Loucy (cell line): ENCODE measurements at regions not wholly inside any gene's neighbourhood (a gene's known extent, or its start where the extent isn't known, plus 50 kb on each side); places are given as distances from the start of the nearest gene placed in this dataset.

Experiments used
- H2AFZ ChIP-seq: fragments of 200-600 bp; sonication (generic); 2 replicates; pipeline ENCODE4 v1.6.0; 2016; ENCODE audit warnings: antibody characterized with exemption, mild to moderate bottlenecking, low read length, moderate library complexity
- H3F3A ChIP-seq: fragments of 200-600 bp; 2 replicates; pipeline ENCODE4 v1.6.0; 2016; ENCODE audit warnings: antibody characterized with exemption, low read depth, mild to moderate bottlenecking
- H3K27me3 ChIP-seq: fragments of 200-600 bp; sonication (generic); 2 replicates; pipeline ENCODE4 v1.6.1; 2014; ENCODE audit warnings: low read length, mild to moderate bottlenecking; ENCODE audit not compliant: insufficient read depth, poor library complexity, severe bottlenecking
- H3K36me3 ChIP-seq: fragments of 200-600 bp; sonication (generic); 2 replicates; pipeline ENCODE4 v1.6.1; 2016; ENCODE audit warnings: low read length; ENCODE audit not compliant: insufficient read depth
- H3K4me1 ChIP-seq: fragments of 200-600 bp; sonication (generic); 2 replicates; pipeline ENCODE4 v1.5.1; 2014; ENCODE audit warnings: low read length, mild to moderate bottlenecking; ENCODE audit not compliant: insufficient read depth, poor library complexity, severe bottlenecking
- H3K4me2 ChIP-seq: fragments of 200-600 bp; sonication (generic); 2 replicates; pipeline ENCODE4 v1.6.0; 2014; ENCODE audit warnings: antibody characterized with exemption, low read length, low read depth, mild to moderate bottlenecking; ENCODE audit not compliant: poor library complexity, severe bottlenecking
- H3K4me3 ChIP-seq: fragments of 200-600 bp; sonication (generic); 2 replicates; pipeline ENCODE4 v1.5.1; 2014; ENCODE audit warnings: low read length, mild to moderate bottlenecking, mixed read lengths; ENCODE audit not compliant: poor library complexity, severe bottlenecking
- H3K79me2 ChIP-seq: fragments of 200-600 bp; sonication (generic); 2 replicates; pipeline ENCODE4 v1.6.1; 2014; ENCODE audit warnings: low read length; ENCODE audit not compliant: insufficient read depth
- H3K9ac ChIP-seq: fragments of 200-600 bp; sonication (generic); 2 replicates; pipeline ENCODE4 v1.6.0; 2014; ENCODE audit warnings: mild to moderate bottlenecking, low read depth, low read length, moderate library complexity; ENCODE audit not compliant: poor library complexity, severe bottlenecking
- H3K9me2 ChIP-seq: fragments of 200-600 bp; sonication (generic); replicated peaks from 2 replicates; pipeline ENCODE4 v1.6.1; 2016; ENCODE audit warnings: low read depth, low read length, mixed read lengths
- H3K9me3 ChIP-seq: fragments of 200-600 bp; sonication (generic); 2 replicates; pipeline ENCODE4 v1.6.1; 2014; ENCODE audit warnings: mild to moderate bottlenecking, antibody characterized with exemption, low read length, low read depth; ENCODE audit not compliant: insufficient read depth
- H4K20me1 ChIP-seq: fragments of 200-600 bp; sonication (generic); 2 replicates; pipeline ENCODE4 v1.6.0; 2014; ENCODE audit warnings: antibody characterized with exemption, low read length, mild to moderate bottlenecking; ENCODE audit not compliant: insufficient read depth, poor library complexity, severe bottlenecking
- EZH2phosphoT487 ChIP-seq: fragments of 200-600 bp; IDR thresholded peaks from 2 replicates; pipeline ENCODE4 v1.6.1; 2018; ENCODE audit warnings: antibody characterized with exemption, mild to moderate bottlenecking, moderate library complexity, borderline replicate concordance
- TF ChIP-seq, protein P1 (sequence below): fragments of 200-600 bp; sonication (generic); conservative IDR thresholded peaks from 2 replicates; pipeline ENCODE4 v1.5.1; 2014; ENCODE audit warnings: mild to moderate bottlenecking, antibody characterized with exemption, low read length

DNA sequence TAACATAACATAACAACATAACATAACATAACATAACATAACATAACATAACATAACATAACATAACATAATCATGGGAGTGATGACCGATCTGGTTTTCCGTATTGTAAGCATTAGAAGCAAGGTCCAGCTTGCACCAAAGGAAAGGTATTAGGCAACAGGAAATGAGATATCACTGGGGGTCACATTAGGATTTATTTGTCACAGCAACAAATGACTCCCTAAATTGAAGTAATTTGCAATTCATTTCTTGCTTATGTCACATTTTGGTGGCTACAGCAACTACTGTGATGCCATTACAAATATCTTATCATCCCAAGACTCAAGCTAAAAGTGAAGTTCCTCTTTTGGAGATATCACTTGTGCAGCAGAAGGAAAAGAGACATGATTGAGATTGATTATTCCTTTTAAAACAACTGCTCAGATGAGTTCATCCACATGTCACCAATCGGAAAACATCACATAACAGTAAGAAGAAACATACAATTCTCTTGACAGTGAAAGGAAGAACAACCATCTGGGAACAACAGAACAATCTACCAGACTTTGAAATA is 1331.1 kb upstream of the RAG2 start:
- Histone ChIP-seq H2AFZ (no peak overlapping the region), H4K20me1 (no peaks in the 10 kb centered on the region), H3K36me3 (no peaks in the 10 kb centered on the region), H3K9me2 (no peaks in the 10 kb centered on the region), H3K79me2 (no peaks in the 10 kb centered on the region), H3K9ac (no peak overlapping the region), H3F3A (no peaks in the 10 kb centered on the region), H3K4me2 (no peak overlapping the region), H3K4me3 (no peak overlapping the region), H3K4me1 (no peaks in the 10 kb centered on the region), H3K27me3 (no peaks in the 10 kb centered on the region), H3K9me3 (no peaks in the 10 kb centered on the region)
- TF ChIP-seq, protein P1, sequence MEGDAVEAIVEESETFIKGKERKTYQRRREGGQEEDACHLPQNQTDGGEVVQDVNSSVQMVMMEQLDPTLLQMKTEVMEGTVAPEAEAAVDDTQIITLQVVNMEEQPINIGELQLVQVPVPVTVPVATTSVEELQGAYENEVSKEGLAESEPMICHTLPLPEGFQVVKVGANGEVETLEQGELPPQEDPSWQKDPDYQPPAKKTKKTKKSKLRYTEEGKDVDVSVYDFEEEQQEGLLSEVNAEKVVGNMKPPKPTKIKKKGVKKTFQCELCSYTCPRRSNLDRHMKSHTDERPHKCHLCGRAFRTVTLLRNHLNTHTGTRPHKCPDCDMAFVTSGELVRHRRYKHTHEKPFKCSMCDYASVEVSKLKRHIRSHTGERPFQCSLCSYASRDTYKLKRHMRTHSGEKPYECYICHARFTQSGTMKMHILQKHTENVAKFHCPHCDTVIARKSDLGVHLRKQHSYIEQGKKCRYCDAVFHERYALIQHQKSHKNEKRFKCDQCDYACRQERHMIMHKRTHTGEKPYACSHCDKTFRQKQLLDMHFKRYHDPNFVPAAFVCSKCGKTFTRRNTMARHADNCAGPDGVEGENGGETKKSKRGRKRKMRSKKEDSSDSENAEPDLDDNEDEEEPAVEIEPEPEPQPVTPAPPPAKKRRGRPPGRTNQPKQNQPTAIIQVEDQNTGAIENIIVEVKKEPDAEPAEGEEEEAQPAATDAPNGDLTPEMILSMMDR, result no peak
- no peak for TF ChIP-seq EZH2phosphoT487

GRCh38 chr11:37926772-37927171 is 1328.7 kb upstream of the RAG2 start:
- no peak for TF ChIP-seq EZH2phosphoT487
- TF ChIP-seq, protein P1, result no peak
- H3K4me2 ChIP-seq, result no peak overlapping the region
- H3K4me3 ChIP-seq, result no peak overlapping the region
- H3F3A ChIP-seq, result no peaks in the 10 kb centered on the region
- H3K36me3 ChIP-seq, result no peaks in the 10 kb centered on the region
- no peak overlapping the region for H2AFZ ChIP-seq
- H3K9me2 ChIP-seq, result no peaks in the 10 kb centered on the region
- no peaks in the 10 kb centered on the region for H4K20me1 ChIP-seq
- H3K4me1 ChIP-seq, result no peaks in the 10 kb centered on the region
- no peaks in the 10 kb centered on the region for H3K79me2 ChIP-seq
- no peaks in the 10 kb centered on the region for H3K9me3 ChIP-seq
- no peaks in the 10 kb centered on the region for H3K27me3 ChIP-seq
- H3K9ac ChIP-seq, result no peak overlapping the region

DNA sequence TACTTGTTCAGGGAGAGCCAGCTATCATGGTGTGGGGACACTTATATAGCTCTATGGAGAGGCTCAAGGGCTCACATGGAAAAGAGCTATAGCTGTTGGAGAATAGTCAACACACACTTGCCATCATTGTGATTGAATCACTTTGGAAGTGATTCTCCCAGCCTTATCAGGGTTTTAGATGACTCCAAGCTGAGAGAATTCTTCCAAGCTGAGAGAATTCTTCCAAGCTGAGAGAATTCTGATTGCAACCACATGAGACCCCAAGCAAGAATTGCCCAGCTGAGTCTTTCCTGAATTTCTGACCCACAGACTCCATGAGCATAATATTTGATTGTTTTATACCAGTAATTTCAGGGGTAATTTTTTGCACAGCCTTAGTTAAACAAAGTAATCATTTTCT is 1318.3 kb upstream of the RAG2 start:
- no peaks in the 10 kb centered on the region for H3K27me3 ChIP-seq
- H3K9me3 ChIP-seq, result no peaks in the 10 kb centered on the region
- no peak overlapping the region for H3K4me3 ChIP-seq
- no peaks in the 10 kb centered on the region for H3F3A ChIP-seq
- H3K4me2 ChIP-seq, result no peak overlapping the region
- H4K20me1 ChIP-seq, result no peaks in the 10 kb centered on the region
- H3K9ac ChIP-seq, result no peak overlapping the region
- H3K9me2 ChIP-seq, result no peaks in the 10 kb centered on the region
- TF ChIP-seq EZH2phosphoT487, result no peak
- TF ChIP-seq, protein P1, result no peak
- H2AFZ ChIP-seq, result no peak overlapping the region
- H3K79me2 ChIP-seq, result no peaks in the 10 kb centered on the region
- no peaks in the 10 kb centered on the region for H3K4me1 ChIP-seq
- no peaks in the 10 kb centered on the region for H3K36me3 ChIP-seq
